Activated T-cell treated with anti-CD3 and anti-CD28 coated beads, Interleukin-2, amount 50 U/mL, for 48 hours (primary cell): ENCODE measurements at regions not wholly inside any gene's neighbourhood (a gene's known extent, or its start where the extent isn't known, plus 50 kb on each side); places are given as distances from the start of the nearest gene placed in this dataset.

Experiments used
- DNase-seq, 2 experiments: peaks; one replicate each; pipeline ENCODE4 v3.0.0-alpha.2; 2020

DNA sequence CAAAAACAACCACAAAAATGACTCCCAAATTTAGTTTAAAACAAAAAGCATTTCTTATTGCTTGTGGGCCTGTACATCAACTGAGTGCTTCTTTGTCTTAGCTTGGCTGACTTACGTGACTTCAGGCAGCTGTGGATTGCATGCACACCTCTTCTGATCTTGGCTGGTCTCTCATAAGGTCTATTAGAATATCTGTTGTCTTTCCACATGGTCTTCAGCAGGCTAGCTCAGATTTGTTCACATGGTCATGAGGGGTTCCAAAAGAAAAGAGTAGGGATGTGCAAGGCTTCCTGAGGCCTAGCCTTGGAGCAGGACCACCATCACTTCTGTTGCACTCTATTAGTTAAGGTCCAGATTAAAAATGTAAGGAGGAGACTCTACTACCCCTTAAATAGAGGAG is 120.1 kb downstream of the LRRC70 start:
- DNase-seq: no peak

GRCh38 chr5:62695274-62695673 is 116.7 kb downstream of the LRRC70 start:
- no peak for DNase-seq

- no peak for DNase-seq
Observed at GRCh38 chr5:62692946-62693713, 114.5 kb downstream of the LRRC70 start.

GRCh38 chr5:62691946-62692345 is 113.3 kb downstream of the LRRC70 start:
- DNase-seq: no peak

GRCh38 chr5:62690421-62690820 is 111.8 kb downstream of the LRRC70 start:
- no peak for DNase-seq

- DNase-seq: no peak
Observed at GRCh38 chr5:62689599-62690368, 111.2 kb downstream of the LRRC70 start.

DNA sequence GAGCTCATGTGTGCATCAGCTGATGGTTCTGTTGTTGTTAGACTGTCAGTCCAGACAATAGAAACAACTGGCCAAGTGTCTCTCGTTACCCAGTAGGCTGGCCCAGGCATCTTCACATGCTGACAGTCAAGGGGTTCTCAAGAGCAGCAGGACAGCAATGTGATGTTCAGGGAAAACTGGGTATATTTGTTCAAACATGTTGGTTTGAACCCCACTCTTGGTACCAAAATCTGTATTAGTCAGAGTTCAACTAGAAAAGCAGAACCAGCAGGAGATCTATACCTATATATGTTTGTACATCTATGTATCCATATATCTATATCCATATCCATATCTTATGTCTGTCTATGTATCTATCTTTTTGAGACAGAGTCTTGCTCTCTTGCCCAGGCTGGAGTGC is 108.1 kb downstream of the LRRC70 start:
- no peak for DNase-seq

GRCh38 chr5:62685221-62685620 is 106.6 kb downstream of the LRRC70 start:
- no peak for DNase-seq

GRCh38 chr5:62684310-62684709 is 105.7 kb downstream of the LRRC70 start:
- DNase-seq: no peak

DNA sequence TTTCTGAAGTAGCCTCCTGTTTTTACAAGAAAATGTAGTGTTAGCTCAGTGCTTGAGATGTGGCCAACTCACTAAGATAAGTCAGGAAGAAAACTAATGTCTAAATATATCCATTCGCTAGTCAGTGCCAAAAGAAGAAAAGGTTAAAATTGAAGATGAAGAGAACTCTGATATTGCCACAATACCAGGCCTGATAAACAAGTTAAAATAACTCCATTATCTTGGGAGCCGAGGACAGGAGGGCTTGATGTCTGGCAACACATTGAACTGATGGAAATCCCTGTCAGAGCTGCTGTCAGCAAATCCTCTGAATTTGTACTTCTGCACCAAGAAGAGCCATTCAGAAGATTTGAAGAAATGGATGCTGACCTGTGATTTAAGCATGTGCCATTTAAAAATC is 103.4 kb downstream of the LRRC70 start:
- no peak for DNase-seq

DNA sequence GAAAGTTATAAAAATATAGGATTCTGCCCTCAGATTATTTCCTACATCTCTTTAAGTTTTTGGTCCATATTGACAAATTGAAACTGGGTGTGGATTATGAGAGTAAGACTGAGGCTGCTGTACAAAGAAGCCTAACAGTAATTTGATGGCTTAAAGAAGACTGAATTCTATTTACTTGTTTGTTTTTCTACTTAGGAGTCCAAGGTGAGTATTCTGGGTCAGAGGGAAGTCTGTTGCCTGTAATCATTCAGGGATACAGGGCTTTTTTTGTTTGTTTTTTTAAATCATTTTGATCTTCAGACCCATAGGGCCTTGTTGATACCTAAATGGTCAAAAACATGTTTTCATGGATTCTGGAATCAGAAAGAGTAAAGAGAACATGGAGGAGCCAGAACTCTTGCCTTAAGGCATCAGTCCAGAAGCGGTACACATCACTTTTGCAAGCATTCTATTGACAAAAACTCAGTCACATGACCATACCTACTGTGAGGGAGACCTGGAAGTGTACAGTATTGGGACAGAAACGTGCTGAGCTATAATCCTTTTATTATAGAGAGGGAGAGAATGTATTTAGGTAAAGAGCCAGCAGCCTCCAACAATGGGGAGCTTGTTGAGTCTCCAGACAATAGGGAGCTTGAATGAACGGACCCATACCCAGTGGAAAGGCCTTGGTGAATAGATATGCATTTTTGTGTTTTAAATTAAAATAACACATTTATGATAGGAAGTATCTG is 102.7 kb downstream of the LRRC70 start:
- DNase-seq: no peak

DNA sequence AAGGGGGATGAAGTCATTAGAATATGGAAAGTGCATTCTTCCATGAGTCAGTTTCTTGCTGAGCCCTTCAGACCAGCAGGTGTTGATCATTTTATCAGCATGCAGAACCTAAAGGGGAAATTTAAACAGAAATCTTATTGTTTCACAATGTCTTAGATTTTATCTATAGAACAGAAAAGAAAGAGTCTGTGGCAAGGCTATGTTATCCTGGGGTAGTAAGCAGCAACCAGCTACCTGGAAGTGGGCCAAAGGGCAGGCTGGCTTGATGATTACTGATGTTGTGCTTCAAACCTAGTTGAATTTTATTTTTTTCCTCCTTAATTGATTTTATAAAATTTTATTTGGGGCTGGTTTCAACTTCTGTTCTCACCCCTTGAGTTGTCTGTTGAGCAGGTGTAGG is 101.5 kb downstream of the LRRC70 start:
- DNase-seq: no peak
